WTC11 (cell line): ENCODE measurements at regions not wholly inside any gene's neighbourhood (a gene's known extent, or its start where the extent isn't known, plus 50 kb on each side); places are given as distances from the start of the nearest gene placed in this dataset.

Experiments used
- ATAC-seq: fragments of 200-7000 bp; cut with Tn5 transposase; 2 replicates; pipeline ENCODE4 v1.10.0; 2021; ENCODE audit warnings: mild to moderate bottlenecking, moderate library complexity
- CTCF ChIA-PET: fragments of 300-600 bp; sonication (Branson Sonifier 250); formaldehyde crosslinking; loops from one replicate; lab custom pipeline; 2021; ENCODE audit warnings: antibody characterized with exemption; lab: Charles Lee
- POLR2A ChIA-PET: fragments of 350-600 bp; sonication (Branson Sonifier 250); formaldehyde crosslinking; loops from one replicate; lab custom pipeline; 2021; ENCODE audit warnings: antibody characterized with exemption; lab: Charles Lee
- DNase-seq: peaks from one replicate; pipeline ENCODE4 v3.0.0; 2021; ENCODE audit warnings: low spot score
- H3K27ac Mint-ChIP-seq: 2 replicates; pipeline ENCODE4 v1.8.0; 2021; ENCODE audit warnings: mixed read lengths
- H3K27me3 Mint-ChIP-seq: 2 replicates; pipeline ENCODE4 v1.8.0; 2021; ENCODE audit warnings: low read depth, mild to moderate bottlenecking, moderate library complexity, mixed read lengths
- H3K36me3 Mint-ChIP-seq: 2 replicates; pipeline ENCODE4 v1.8.0; 2021; ENCODE audit warnings: mixed read lengths
- H3K4me1 Mint-ChIP-seq: 2 replicates; pipeline ENCODE4 v1.8.0; 2022; ENCODE audit warnings: mixed read lengths
- H3K4me3 Mint-ChIP-seq: 2 replicates; pipeline ENCODE4 v1.8.0; 2021; ENCODE audit warnings: mild to moderate bottlenecking, moderate library complexity, mixed read lengths
- H3K9me3 Mint-ChIP-seq: 2 replicates; pipeline ENCODE4 v1.8.0; 2021; ENCODE audit warnings: mixed read lengths
- E2F5 ChIP-seq: sonication (generic); formaldehyde crosslinking; IDR thresholded peaks from 2 replicates; pipeline ENCODE4 v1.8.1; 2022; ENCODE audit warnings: mild to moderate bottlenecking, moderate library complexity, missing genetic modification reagents
- FOXJ3 ChIP-seq: sonication (generic); formaldehyde crosslinking; IDR thresholded peaks from 2 replicates; pipeline ENCODE4 v1.9.0; 2021; ENCODE audit warnings: missing genetic modification reagents, mild to moderate bottlenecking, borderline replicate concordance
- FOXK1 ChIP-seq: sonication (generic); formaldehyde crosslinking; IDR thresholded peaks from 2 replicates; pipeline ENCODE4 v1.8.0; 2022; ENCODE audit warnings: mild to moderate bottlenecking, moderate library complexity, missing genetic modification reagents
- GABPB1 ChIP-seq: sonication (generic); formaldehyde crosslinking; IDR thresholded peaks from 2 replicates; pipeline ENCODE4 v1.8.1; 2023; ENCODE audit warnings: mild to moderate bottlenecking, missing genetic modification reagents
- HMGXB4 ChIP-seq: sonication (generic); formaldehyde crosslinking; IDR thresholded peaks from 2 replicates; pipeline ENCODE4 v1.8.1; 2023; ENCODE audit warnings: mild to moderate bottlenecking, moderate library complexity, missing genetic modification reagents
- MLX ChIP-seq: sonication (generic); formaldehyde crosslinking; IDR thresholded peaks from 2 replicates; pipeline ENCODE4 v1.8.1; 2023; ENCODE audit warnings: mild to moderate bottlenecking, missing genetic modification reagents, moderate library complexity
- MXD4 ChIP-seq: fragments of 250-450 bp; sonication (Bioruptor Pico); IDR thresholded peaks from 2 replicates; pipeline ENCODE4 v1.8.0; 2021; ENCODE audit warnings: mild to moderate bottlenecking, moderate library complexity, borderline replicate concordance
- NFATC4 ChIP-seq: fragments of 250-450 bp; sonication (Bioruptor Pico); IDR thresholded peaks from 2 replicates; pipeline ENCODE4 v1.9.0; 2021; ENCODE audit warnings: mild to moderate bottlenecking
- NFE2L1 ChIP-seq: sonication (generic); formaldehyde crosslinking; IDR thresholded peaks from 2 replicates; pipeline ENCODE4 v1.8.1; 2023; ENCODE audit warnings: missing genetic modification reagents
- NFYB ChIP-seq: sonication (generic); formaldehyde crosslinking; conservative IDR thresholded peaks from 2 replicates; pipeline ENCODE4 v1.8.0; 2022; ENCODE audit warnings: low read depth, missing genetic modification reagents
- SMAD3 ChIP-seq: sonication (generic); formaldehyde crosslinking; IDR thresholded peaks from 2 replicates; pipeline ENCODE4 v1.8.0; 2022; ENCODE audit warnings: missing genetic modification reagents, mild to moderate bottlenecking, borderline replicate concordance
- TCF7 ChIP-seq: sonication (generic); formaldehyde crosslinking; IDR thresholded peaks from 2 replicates; pipeline ENCODE4 v1.8.0; 2022; ENCODE audit warnings: mild to moderate bottlenecking, low read depth, missing genetic modification reagents, moderate library complexity
- USF2 ChIP-seq: sonication (generic); formaldehyde crosslinking; IDR thresholded peaks from 2 replicates; pipeline ENCODE4 v1.8.1; 2023; ENCODE audit warnings: mild to moderate bottlenecking, missing genetic modification reagents, moderate library complexity
- ZBTB43 ChIP-seq: sonication (generic); formaldehyde crosslinking; IDR thresholded peaks from 2 replicates; pipeline ENCODE4 v1.8.1; 2023; ENCODE audit warnings: mild to moderate bottlenecking, missing genetic modification reagents
- ZNF121 ChIP-seq: sonication (generic); formaldehyde crosslinking; IDR thresholded peaks from 2 replicates; pipeline ENCODE4 v1.8.0; 2023; ENCODE audit warnings: missing genetic modification reagents
- ZNF138 ChIP-seq: sonication (generic); formaldehyde crosslinking; conservative IDR thresholded peaks from 2 replicates; pipeline ENCODE4 v1.8.1; 2022; ENCODE audit warnings: mild to moderate bottlenecking, moderate library complexity, missing genetic modification reagents
- ZNF263 ChIP-seq: sonication (generic); formaldehyde crosslinking; IDR thresholded peaks from 2 replicates; pipeline ENCODE4 v1.8.1; 2022; ENCODE audit warnings: low read depth, mild to moderate bottlenecking, moderate library complexity, missing genetic modification reagents
- ZNF317 ChIP-seq: sonication (generic); formaldehyde crosslinking; IDR thresholded peaks from 2 replicates; pipeline ENCODE4 v1.8.1; 2023; ENCODE audit warnings: low read depth, mild to moderate bottlenecking, moderate library complexity, missing genetic modification reagents, borderline replicate concordance

- Mint-ChIP-seq H3K9me3 (peaks cover 8% of the 10 kb centered on the region), H3K4me1 (peaks cover 13% of the 10 kb centered on the region), H3K27me3 (no peaks in the 10 kb centered on the region), H3K27ac (no peak overlapping the region), H3K36me3 (peaks cover 4% of the 10 kb centered on the region; the same call in 1 of the 2 replicates), H3K4me3 (no peak overlapping the region)
- ATAC-seq (no peak), DNase-seq (no peak)
- TF ChIP-seq ZBTB43 (no peak), USF2 (no peak), SMAD3 (CRISPR knock-in tag) (no peak), E2F5 (CRISPR knock-in tag) (no peak), FOXJ3 (CRISPR knock-in tag) (no peak), ZNF317 (CRISPR knock-in tag) (no peak), ZNF121 (no peak), HMGXB4 (CRISPR knock-in tag) (no peak), NFATC4 (no peak), MLX (no peak), ZNF138 (CRISPR knock-in tag) (no peak)
- ChIA-PET POLR2A (no interaction called here), CTCF (no interaction called here)
Measured at GRCh38 chr6:150511313-150511712, 88.4 kb upstream of the PLEKHG1 start.

GRCh38 chr6:150514806-150515380 lies 84.8 kb upstream of the PLEKHG1 start:
- POLR2A ChIA-PET = no interaction called here
- Mint-ChIP-seq H3K4me1 (no peaks in the 10 kb centered on the region), H3K4me3 (no peak overlapping the region), H3K27ac (no peak overlapping the region), H3K27me3 (no peaks in the 10 kb centered on the region; the same call in 1 of the 2 replicates), H3K9me3 (peaks cover 4% of the 10 kb centered on the region), H3K36me3 (no peaks in the 10 kb centered on the region)
- ATAC-seq (no peak), DNase-seq (no peak)
- TF ChIP-seq MXD4 (CRISPR knock-in tag) = no peak
- TF ChIP-seq SMAD3 (CRISPR knock-in tag) = no peak
- CTCF ChIA-PET = no interaction called here

- ATAC-seq = no peak
- no peak overlapping the region for H3K4me3 Mint-ChIP-seq
- no peak overlapping the region for H3K27ac Mint-ChIP-seq
- no peaks in the 10 kb centered on the region for H3K36me3 Mint-ChIP-seq
- TF ChIP-seq ZNF263 (CRISPR knock-in tag) (no peak), TCF7 (CRISPR knock-in tag) (no peak), GABPB1 (CRISPR knock-in tag) (no peak), NFYB (no peak), FOXK1 (CRISPR knock-in tag) (no peak), NFE2L1 (CRISPR knock-in tag) (no peak)
- ChIA-PET CTCF (no interaction called here), POLR2A (no interaction called here)
- DNase-seq = no peak
- H3K4me1 Mint-ChIP-seq = peaks cover 4% of the 10 kb centered on the region
- H3K27me3 Mint-ChIP-seq = no peaks in the 10 kb centered on the region; the same call in 1 of the 2 replicates
- peaks cover 6% of the 10 kb centered on the region for H3K9me3 Mint-ChIP-seq
Measured at GRCh38 chr6:150516199-150516598, 83.5 kb upstream of the PLEKHG1 start.
